Activated T-cell treated with anti-CD3 and anti-CD28 coated beads, Interleukin-2, amount 50 U/mL, for 48 hours (primary cell): ENCODE measurements at regions not wholly inside any gene's neighbourhood (a gene's known extent, or its start where the extent isn't known, plus 50 kb on each side); places are given as distances from the start of the nearest gene placed in this dataset.
"Not testable (repeated sequence)": the region's sequence is repeated elsewhere in the genome, so short reads cannot be mapped to it uniquely, and the experiment has no call there.

ENCODE experiments used
- DNase-seq, 2 experiments: peaks; one replicate each; pipeline ENCODE4 v3.0.0-alpha.2; 2020

DNA sequence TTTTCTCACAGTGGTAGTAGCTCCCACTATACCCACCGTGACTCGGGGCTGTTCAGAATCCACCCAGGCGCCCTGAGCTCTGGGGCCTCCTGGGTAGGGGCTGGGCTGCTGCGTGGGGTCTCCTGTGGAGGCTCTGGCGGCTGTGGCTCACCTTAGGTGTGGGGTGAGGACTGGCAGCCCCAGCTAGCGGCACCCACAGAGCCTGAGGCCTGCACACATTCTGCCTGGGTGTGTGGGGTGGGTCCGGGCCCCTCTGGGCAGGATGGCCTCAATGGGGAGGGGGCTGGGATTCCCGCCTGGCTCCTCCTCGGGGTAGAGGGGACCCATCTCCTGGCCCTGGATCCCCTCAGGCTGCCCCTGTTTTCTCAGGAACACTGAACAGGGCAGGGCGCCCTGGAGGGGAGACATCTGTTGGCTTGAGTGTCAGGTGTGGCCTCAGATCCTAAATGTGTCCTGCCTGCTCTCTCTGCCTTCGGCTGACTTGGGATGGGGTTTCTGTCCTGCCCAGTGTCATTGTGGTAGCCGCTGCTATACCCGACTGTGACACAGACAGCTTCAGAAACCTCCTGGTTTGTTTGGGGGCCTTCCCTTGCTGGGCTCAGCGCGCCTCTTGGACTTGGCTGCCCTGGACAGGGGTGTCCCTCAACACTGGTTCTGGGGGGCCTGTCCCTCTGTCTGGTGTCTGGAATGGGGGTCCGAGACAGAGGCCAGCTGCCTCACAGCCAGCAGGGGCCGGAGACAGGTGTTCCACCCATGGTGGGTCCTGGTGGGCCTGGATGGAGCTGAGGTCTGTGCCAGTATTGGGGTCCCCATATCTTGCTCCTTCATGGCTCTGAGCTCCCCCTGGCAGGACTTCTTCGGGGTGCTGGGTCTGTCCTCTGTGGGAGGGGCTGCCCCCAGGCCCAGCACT lies 354.9 kb downstream of the TMEM121 start:
- DNase-seq, result peak; percentile 15

GRCh38 chr14:105882011-105882410 lies 355.6 kb downstream of the TMEM121 start:
- DNase-seq, result peak; percentile 7 to 9

GRCh38 chr14:105882626-105883025 lies 356.2 kb downstream of the TMEM121 start:
- DNase-seq, result peak; percentile 9 to 10

DNA sequence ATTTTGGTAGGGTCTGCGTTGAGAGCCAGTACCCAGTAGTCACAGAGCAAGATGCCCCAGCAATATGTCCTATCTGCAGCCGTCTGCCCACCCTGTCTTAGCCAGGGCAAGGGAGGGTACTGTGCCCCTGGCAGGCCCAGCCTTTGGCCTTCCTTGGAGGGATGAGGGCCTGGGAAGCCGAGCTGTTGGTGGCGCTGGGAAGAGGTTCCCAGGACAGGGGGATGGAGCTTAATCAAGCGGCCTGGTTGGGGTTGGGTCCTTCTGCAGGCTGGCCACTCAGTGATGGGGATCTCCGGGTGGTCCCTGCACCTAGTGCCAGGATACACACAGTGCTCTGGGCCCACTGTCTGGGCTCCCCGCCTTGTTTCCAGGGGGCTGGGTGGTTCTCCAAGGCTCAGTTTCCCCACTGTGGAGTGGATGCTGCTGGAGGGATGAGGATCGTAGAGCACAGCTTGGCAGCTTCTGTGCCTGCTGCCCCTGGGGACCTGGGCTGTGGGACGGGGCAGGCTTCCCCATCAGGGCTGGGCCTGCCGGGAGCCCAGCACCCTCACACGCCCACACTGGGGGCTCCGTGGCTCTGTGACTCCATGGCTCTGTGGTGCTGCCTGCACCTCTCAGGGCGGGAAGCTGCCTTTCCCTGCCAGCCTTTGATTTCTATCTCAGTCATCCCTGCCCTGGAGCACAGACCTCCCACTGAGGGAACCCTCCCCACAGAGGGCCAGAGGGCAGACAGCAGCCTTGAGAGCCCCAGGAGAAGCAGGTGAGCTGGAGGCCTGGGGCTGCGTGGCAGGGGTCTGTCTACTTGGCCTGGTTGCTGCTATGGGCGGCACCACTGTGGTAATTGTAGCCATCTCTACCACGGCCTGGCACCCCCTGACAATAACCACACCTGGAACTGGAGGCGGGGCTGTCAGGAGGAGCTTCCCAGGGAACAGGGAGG lies 357.0 kb downstream of the TMEM121 start:
- peak; percentile 9 to 14 for DNase-seq

DNA sequence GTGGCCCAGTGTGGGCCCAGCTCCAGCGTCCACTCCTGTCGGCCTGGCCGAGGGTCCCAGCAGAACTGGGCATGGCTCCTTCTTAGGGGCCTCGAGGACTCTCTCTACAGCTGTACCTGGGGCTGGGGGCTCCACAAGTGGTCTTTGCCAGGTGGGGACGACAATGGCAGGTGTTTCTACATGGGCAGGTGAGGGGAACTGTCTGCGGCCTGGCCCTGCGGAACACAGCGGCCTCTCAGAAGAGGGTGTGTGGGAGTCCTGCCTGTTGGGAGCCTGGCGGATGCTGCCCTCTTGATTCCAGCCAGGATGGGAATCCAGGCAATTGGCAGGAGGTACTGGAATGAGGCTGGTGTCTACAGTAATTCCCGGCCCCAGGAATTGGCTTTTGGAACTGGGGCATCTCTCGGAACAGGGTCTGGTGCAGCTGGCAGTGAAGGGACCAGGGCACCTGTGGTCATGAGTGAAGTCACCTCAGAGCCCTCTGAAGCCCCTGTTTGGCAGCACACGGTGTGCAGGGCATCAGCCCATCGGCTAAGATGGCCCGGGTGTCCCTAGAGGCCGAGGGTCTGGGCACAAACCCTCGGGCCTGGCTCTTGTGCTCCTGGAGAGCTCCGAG lies 357.9 kb downstream of the TMEM121 start:
- DNase-seq, result peak in 1 of 2 experiments; percentile 8

DNA sequence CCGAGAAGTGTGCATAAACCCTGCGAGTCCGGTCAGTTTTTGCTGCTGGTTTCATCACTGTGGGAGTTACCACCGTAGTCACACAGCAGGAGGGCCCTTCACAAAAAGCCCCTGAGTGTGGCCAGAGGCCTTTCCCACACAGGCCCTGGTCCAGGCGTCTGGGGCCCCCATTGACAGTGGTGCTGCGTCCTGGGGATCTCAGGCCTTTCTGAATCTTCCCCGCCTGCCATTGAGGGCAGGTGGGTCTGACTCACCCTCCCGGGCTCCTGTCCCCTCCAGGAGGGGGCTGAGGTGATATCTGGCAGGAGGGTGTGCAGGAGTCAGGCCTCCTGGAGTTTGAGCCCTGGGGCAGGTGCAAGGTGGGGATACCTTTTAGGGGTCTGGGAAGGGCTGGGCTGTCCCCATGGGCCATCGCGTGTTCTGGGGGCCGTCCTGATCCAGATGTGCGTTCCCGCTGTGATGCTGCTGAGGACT lies 358.5 kb downstream of the TMEM121 start:
- peak; percentile 9 to 13 for DNase-seq

DNA sequence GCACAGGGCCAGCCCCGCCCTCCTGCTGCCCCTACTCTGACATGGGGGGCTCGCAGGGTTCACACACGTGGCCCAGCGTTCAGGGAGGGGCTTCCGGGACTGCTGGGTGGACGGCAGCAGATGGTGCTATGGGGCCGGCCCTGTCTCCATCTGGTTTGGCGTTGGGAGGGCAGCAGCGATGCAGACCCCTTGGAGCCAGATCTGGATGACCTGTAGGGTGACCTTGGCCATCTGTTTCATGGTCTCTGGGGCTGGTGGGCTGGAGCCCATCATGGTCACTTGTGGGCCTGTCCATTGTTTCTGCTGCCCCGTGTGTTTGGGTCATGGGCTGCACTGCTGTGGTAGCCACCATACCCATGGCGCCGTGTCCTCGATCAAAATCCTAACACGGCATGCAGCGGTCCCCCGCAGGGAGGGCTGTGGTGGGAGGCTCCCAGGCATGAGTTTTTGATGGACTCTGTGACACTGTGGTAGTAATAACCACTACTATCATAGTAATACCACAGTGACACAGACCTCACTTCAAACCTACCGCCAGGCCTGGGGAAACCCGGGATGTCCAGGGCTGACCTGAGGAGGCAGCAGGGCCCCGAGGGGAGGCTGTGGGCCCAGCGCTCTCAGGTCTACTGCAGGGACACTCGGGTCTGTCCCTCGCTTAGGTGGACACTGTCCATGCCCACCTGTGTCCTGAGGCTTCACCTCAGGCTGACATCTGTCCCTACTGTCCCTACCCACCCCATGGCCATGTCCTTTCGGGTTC lies 359.4 kb downstream of the TMEM121 start:
- DNase-seq, result peak in 1 of 2 experiments; percentile 10

GRCh38 chr14:105886791-105887191 lies 360.4 kb downstream of the TMEM121 start:
- peak; percentile 17 to 19 for DNase-seq

- DNase-seq, result peak; percentile 10
These were observed 361.3 kb downstream of the TMEM121 start for GRCh38 chr14:105887692-105888091.

GRCh38 chr14:105888151-105888550 lies 361.8 kb downstream of the TMEM121 start:
- peak; percentile 10 to 13 for DNase-seq

DNA sequence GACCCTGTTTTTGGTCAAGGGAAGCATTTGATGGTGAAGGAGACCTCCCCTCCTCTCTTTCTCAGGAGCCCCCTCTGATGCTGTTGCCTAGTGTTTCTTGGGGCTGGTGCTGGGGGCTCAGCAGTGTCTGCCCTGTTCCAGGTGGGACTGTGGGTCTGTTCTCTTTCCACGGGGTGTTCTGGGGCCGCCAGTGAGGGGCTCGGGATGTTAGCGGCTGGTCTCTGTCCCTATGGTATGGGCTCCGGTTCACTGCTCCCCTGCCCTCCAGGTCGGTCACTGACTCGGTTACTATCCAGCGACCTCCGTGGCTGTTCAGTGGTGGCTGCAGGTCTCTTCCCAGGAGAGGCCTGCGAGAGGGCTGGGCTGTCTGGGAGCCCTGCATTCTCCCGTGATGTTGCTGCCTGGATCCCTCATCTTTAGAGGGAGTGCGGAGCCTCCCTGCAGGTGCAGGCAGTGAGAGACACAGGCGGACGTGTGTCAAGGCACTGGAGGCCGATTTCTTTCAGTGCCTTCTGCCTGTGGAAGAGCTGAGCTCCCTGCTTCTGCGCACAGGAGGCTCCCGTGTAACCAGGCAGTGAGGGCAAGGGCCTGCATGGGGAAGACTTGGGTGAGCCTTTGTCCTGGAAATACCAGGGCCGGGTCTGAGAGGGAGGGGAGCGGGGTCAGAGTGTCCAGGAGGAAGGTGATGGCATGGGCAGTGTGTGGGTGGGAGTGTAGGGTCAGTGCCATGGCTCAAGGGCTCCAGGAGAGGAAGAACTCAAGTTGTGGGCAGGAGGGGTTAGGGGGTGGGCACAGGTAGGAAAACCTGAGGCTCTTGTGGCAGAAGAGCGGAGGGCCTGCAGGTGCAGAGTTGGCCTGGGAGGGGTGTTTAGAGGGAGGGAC lies 362.6 kb downstream of the TMEM121 start:
- DNase-seq, result peak; percentile 12 to 13

GRCh38 chr14:105889666-105890473 lies 363.5 kb downstream of the TMEM121 start:
- peak; percentile 15 to 19 for DNase-seq

GRCh38 chr14:105890474-105891220 lies 364.3 kb downstream of the TMEM121 start:
- DNase-seq, result peak; percentile 11 to 12

DNA sequence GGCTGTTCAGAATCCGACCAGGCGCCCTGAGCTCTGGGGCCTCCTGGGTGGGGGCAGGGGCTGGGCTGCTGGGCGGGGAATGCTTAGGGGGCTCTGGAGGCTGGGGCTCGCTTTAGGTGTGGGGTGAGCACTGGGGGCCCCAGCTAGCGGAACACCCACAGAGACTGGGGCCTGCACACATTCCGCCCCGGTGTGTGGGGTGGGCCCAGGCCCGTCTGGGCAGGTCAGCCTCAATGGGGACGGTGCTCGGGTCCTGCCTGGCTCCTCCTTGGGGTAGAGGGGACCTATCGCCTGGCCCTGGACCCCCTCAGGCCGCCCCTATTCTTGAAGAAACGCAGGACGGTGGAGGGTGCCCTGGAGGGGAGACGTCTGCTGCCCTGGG lies 364.8 kb downstream of the TMEM121 start:
- peak in 1 of 2 experiments; percentile 1 for DNase-seq

DNA sequence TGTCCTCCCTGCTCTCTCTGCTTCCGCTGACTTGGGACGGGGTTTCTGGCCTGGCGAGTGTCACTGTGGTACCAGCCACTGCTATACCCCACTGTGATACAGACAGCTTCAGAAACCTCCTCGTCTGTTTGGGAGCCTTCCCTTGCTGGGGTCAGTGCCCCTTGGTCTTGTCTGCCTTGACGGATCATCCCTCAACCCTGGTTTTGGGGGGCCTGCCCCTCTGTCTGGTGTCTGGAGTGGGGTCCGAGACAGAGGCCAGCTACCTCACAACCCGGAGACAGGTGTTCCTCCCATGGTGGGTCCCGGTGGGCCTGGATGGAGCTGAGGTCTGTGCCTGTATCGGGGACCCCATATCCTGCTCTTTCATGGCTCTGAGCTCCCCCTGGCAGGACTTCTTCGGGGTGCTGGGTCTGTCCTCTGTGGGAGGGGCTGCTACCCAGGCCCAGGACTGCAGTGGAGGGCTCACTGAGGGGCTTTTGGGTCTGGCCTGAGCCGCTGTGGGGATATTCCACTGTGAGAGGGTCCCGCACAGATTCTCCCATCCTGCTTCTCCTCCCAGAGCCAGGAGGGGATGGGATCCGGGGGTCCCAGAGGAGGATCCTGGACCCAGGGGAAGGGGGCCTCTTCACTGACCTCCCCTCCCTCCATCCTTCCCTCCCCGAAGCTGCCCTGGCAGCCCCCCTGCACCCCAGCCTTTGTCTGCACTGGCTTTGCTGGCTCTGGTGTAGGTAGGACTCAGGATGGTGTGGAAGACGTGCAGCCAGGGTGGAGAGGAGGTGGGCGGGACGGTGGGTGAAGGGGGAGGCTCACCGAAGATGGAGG lies 365.5 kb downstream of the TMEM121 start:
- peak; percentile 13 to 14 for DNase-seq

DNA sequence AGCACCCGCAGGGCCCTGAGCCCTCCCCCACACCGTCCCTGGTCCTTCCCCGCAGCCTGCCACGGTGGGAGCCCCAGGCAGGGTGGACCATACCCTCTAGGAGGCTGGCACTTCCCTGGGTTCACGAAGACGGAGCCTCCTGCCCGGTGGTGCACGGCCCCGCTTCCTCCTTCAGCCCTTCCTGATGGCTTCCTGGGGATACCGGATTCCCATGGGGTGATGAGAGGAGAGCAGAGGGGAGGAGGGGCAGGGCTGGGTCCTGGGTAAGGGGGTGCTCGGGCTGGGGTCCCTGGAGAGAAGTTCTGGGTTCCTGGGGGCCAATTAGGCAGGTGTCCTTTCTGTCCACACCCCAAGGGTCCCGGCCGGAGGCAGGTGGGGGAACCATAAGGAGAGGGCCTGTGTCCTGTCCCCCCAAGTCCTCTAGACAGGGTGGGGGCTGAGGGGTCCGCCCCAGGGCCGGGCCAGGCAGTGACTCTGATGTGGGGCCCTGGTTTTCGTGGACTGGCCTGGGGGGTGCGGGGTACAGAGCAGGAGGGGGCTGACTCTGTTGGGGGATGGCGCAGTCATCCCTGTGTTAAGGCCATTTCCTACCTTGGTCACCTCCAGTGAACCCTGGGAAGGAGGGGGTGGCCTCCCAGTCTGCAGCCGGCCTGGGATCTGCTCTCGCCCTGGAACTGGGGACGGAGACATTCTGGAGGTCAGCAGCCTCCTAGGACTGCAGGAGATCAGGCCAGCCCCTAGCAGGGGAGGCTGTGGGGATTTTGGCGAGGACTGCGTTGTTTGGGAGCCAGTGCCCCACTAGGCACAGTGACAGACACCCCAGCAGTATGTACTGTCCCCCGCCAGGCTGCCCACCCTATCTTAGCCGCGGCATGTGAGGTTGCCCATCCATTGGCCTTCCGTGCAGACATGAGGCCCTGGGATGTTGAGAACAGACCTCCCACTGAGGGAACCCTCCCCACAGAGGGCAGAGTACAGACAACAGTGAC lies 366.4 kb downstream of the TMEM121 start:
- DNase-seq, result peak; percentile 12 to 15

DNA sequence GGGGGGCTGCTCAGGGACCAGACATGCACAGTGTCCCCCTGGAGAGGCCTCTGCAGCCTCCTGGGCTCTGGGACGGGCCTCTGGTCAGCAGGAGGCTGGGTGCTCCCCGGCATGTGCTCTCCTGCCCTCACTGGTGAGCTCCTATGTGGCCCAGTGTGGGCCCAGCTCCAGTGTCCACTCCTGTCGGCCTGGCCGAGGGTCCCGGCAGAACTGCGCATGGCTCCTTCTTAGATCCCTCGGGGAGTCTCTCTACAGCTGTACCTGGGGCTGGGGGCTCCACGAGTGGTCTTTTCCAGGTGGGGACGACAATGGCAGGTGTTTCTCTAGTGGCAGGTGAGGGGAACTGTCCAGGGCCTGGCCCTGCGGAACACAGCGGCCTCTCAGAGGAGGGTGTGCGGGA lies 367.3 kb downstream of the TMEM121 start:
- not testable (repeated sequence) for DNase-seq
